ENCODE measurements at regions not wholly inside any gene's neighbourhood (a gene's known extent, or its start where the extent isn't known, plus 50 kb on each side); places are given as distances from the start of the nearest gene placed in this dataset.

GRCh38 chr13:104608331-104608730 is 1542.1 kb upstream of the SLC10A2 start:
- TF ChIP-seq, protein P1, sequence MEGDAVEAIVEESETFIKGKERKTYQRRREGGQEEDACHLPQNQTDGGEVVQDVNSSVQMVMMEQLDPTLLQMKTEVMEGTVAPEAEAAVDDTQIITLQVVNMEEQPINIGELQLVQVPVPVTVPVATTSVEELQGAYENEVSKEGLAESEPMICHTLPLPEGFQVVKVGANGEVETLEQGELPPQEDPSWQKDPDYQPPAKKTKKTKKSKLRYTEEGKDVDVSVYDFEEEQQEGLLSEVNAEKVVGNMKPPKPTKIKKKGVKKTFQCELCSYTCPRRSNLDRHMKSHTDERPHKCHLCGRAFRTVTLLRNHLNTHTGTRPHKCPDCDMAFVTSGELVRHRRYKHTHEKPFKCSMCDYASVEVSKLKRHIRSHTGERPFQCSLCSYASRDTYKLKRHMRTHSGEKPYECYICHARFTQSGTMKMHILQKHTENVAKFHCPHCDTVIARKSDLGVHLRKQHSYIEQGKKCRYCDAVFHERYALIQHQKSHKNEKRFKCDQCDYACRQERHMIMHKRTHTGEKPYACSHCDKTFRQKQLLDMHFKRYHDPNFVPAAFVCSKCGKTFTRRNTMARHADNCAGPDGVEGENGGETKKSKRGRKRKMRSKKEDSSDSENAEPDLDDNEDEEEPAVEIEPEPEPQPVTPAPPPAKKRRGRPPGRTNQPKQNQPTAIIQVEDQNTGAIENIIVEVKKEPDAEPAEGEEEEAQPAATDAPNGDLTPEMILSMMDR (IDR thresholded peaks at IDR 0.05; ENCODE audit: low read depth, low read length) = no peak
- TF ChIP-seq POLR2A (IDR thresholded peaks at IDR 0.05; ENCODE audit: extremely low read depth, insufficient read length) (no peak), MAX (IDR thresholded peaks at IDR 0.05; ENCODE audit: low read depth, low read length) (no peak), MYC (IDR thresholded peaks at IDR 0.05; ENCODE audit: low read depth, low read length) (no peak)

Data from NB4 (cell line).